NCI-H524 (cell line): ENCODE measurements at regions not wholly inside any gene's neighbourhood (a gene's known extent, or its start where the extent isn't known, plus 50 kb on each side); places are given as distances from the start of the nearest gene placed in this dataset.
A peak's percentile ranks its signal among the peaks of the same experiment; 100 is the strongest.

ENCODE experiments used
- DNase-seq, 2 experiments: peaks; one replicate each; lab custom pipeline; 2025; lab: John Stamatoyannopoulos, UW

- no peak for DNase-seq
These were observed 733.4 kb upstream of the SOX9 start for GRCh38 chr17:71387456-71387855.

DNA sequence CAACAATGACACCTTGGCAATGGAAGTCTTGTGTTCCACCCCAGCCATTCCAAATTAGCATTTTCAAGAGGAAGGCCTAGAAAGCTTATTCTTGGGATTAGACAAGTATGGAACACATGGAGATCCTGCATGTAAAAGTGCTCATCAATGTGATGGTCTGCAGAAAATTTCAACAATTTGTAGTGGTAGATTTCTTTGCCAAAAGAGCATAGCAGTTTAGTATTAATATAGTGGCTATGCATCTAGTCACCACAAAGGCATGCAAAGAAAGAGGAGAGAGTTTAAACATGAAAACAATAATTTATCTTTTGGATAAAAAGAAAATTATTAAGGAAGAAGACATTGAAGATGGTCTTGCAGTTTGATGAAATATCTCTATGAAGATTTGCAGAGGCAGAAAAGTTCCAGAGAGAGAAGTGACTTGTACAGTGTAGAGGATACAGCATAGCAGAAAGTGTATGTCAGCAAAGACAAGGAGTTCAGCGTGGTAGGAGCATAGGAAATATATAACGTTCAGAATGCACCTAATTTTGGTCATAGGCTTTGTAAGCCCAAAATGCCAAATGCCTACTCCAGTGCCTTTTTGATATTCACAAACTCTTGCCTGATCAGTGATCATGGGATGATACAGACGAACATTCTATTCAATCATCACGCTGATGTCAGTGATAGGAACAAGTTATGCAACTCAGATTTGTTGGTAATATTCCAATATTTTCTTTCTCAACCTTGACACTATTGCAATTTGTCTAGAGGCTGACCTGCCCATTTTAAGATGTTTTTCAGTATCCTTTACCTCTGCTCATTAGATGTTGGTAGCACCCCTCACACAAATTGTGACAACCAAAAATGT is 727.9 kb upstream of the SOX9 start:
- DNase-seq: no peak

GRCh38 chr17:71395901-71396300 is 724.9 kb upstream of the SOX9 start:
- DNase-seq: no peak

DNA sequence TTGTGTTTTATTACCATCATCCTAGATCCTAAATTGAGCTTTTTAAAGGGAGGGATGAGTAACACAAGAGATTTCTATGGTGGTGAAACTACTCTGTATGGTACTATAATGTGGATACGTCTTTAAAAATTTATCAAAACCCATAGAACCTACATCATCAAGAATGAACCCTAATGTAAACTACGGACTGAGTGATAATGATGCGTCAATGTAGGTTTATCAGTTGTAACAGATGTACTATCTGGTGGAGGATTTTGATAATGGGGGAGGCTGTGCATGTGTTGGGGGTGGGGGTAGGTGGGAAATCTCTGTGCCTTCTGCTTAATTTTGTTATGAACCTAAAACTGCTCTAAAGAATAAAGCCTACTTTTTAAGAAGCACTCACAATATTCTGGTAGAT is 724.1 kb upstream of the SOX9 start:
- no peak for DNase-seq

- no peak for DNase-seq
These were observed 722.8 kb upstream of the SOX9 start for GRCh38 chr17:71398025-71398424.

DNA sequence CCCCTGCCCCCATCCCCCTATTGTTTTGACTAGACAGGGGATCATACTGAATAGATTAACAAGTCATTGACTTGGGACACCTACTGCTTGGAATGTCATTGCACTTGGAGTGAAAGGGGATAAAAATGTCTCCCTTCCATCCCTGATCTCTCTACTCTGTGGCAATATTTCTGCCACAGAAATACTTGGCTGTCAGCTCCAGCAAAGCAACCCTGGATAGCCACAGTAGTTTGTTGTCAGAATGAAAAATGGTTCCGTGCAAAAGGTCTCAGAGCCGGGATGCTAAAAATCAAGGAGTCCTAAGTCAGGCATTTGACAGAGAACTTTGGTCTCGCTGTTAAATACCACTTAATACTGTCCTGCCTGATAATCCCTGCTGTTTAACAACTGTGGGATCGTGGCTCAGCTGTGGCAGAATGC is 722.0 kb upstream of the SOX9 start:
- DNase-seq: peak; percentile 33 to 67

DNA sequence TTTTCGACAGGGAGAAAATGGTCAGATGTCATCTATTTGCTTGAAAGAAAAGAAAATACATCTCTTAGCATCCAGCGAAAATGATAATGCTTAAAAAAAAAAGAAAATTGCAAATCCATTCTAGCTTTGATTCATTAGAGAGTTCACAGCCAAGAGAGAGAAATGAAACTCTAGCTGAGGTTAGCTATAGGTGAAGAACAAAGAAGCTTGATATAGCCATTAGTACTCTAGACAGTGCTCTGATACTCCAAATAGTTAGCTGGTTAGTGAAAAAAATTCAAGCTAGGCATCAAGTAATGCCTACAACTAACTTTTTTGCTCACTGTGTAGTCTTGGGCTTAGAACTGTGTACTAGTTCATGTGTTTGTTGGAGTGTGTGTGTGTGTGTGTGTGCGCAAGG is 721.6 kb upstream of the SOX9 start:
- DNase-seq: no peak

GRCh38 chr17:71399649-71400048 is 721.2 kb upstream of the SOX9 start:
- no peak for DNase-seq

DNA sequence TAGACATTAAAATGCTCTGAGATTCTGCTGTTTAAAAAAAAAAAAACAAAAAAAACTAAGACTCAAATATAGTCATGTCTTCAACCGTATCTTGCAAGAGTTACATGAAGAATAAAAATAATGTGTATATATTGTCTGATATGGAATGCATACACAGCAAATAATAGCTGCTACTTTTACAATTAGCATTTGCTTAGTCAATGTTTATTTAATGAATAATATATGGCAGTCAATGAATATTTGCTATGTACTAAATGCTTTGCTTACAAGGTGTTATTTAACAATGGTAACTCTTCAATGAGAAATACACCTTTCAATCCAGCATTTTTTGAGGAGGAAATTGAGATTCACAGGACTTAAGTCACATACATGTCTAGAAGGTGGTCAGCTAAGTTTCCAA is 718.8 kb upstream of the SOX9 start:
- DNase-seq: no peak

- DNase-seq: no peak
These were observed 718.1 kb upstream of the SOX9 start for GRCh38 chr17:71402661-71403141.

- no peak for DNase-seq
These were observed 715.7 kb upstream of the SOX9 start for GRCh38 chr17:71405101-71405500.

GRCh38 chr17:71407981-71408380 is 712.8 kb upstream of the SOX9 start:
- no peak for DNase-seq

GRCh38 chr17:71409137-71409536 is 711.7 kb upstream of the SOX9 start:
- no peak for DNase-seq

- no peak for DNase-seq
These were observed 711.1 kb upstream of the SOX9 start for GRCh38 chr17:71409712-71410111.

DNA sequence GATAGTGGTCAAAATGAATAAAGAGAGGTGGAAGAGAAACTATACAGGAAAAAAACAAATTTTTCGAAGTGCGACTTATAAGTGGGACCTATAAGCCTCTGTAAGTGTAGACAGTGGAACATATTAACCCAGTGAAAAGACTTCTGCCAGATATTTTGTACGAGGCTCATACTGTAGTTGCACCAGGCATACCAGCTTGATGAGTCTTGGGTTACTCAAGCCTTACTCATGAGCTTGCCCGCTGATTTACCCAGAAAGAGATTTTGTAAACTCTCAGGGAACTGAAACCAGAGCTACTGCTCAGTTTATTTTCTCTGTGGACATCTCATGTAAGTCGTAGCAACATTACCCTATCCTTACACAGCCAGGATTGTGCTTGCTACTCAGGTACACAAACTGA is 708.0 kb upstream of the SOX9 start:
- no peak for DNase-seq

- no peak for DNase-seq
These were observed 706.9 kb upstream of the SOX9 start for GRCh38 chr17:71413935-71414334.

DNA sequence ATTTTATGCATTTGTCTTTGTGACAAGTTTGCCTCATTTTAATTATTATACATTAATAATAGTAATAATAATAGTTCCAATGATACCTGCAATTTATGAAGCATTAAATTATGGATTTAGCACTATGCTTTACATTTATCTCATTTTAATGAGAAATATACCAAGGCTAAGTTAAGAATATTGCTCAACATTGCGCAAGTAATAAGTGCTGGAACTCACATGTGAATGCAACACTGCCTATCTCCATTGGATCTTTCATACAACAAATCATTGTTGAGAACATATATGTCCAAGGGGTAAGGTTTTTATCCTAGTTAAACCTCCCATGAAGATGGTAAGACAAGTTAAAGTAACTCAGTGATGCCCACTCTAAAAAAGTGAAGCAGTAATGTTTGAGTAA is 703.7 kb upstream of the SOX9 start:
- no peak for DNase-seq

DNA sequence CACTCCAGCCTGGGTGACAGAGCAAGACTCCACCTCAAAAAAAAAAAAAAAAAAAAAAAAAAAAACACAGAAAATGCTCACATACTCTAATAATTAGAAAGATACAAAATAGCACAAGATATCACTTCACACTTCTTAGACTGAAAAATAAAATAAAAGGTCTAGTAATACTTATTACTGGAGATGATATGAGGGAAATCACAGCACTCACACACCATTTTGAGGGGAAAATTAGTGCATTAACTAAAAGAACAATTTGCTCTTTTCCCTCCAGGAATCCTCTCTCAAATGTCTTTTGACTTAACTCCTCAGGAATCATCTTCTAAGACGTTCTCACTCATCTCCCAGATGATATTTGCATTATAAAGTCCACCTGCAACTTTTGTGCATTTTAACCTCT is 697.9 kb upstream of the SOX9 start:
- DNase-seq: no peak

- DNase-seq: no peak
These were observed 696.8 kb upstream of the SOX9 start for GRCh38 chr17:71423871-71424546.

DNA sequence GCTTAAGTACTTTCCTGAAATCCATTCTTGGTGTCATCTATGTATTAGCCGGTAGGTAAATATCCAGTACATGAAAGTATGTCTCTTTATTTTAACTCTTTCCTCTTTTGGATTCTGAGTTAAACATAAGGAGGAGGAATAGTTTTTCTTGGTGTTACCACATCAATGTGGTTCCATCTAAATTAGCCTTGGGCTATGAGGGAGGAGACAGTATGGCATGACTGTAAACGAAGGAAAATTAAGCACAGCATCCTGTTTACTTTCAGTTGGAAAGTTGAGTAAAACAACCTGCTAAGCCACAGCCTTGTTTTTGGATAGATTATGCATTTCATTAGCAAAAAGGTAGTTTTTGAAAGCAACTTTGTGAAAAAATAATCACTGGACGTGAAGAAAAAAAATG is 693.0 kb upstream of the SOX9 start:
- no peak for DNase-seq

- DNase-seq: no peak
These were observed 691.9 kb upstream of the SOX9 start for GRCh38 chr17:71428897-71429296.

DNA sequence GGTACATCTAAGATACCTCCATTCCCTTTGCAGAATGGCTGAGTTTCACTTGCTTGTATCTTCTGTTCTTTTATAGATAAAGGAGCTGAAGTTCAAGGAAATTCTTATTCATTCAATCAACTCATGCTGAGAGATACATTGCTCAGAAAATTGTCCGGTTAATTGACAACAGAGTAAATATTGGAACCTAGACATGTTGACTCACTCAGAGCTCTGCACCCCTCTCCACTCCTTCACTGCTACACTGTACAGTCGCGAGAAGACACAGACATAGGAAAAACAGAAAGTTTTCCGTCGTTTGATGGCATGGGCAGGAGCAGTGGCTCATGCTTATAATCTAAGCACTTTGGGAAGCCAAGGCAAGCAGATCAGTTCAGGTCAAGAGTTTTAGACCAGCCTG is 690.5 kb upstream of the SOX9 start:
- DNase-seq: no peak

GRCh38 chr17:71431146-71431545 is 689.7 kb upstream of the SOX9 start:
- DNase-seq: no peak
